Endodermal cell (in vitro differentiated cells): ENCODE measurements at regions not wholly inside any gene's neighbourhood (a gene's known extent, or its start where the extent isn't known, plus 50 kb on each side); places are given as distances from the start of the nearest gene placed in this dataset.
A peak's percentile ranks its signal among the peaks of the same experiment; 100 is the strongest.

Source experiments
- DNase-seq: peaks from one replicate; pipeline ENCODE4 v3.0.0-alpha.2; 2017
- H3K27ac ChIP-seq: 2 replicates; pipeline ENCODE4 v1.5.1; 2013; ENCODE audit warnings: mild to moderate bottlenecking, low read depth, low read length, moderate library complexity
- H3K27me3 ChIP-seq: 2 replicates; pipeline ENCODE4 v1.6.1; 2013; ENCODE audit warnings: mild to moderate bottlenecking, low read length, moderate library complexity; ENCODE audit not compliant: insufficient read depth, control insufficient read depth, poor library complexity, severe bottlenecking
- H3K36me3 ChIP-seq: 2 replicates; pipeline ENCODE4 v1.7.0; 2013; ENCODE audit warnings: mild to moderate bottlenecking, low read length, moderate library complexity; ENCODE audit not compliant: control insufficient read depth, insufficient read depth
- H3K4me1 ChIP-seq: one replicate; pipeline ENCODE4 v1.7.0; 2013; ENCODE audit warnings: low read length; ENCODE audit not compliant: control insufficient read depth, insufficient read depth
- H3K4me3 ChIP-seq: 2 replicates; pipeline ENCODE4 v1.5.1; 2013; ENCODE audit warnings: mild to moderate bottlenecking, low read length, moderate library complexity
- H3K9ac ChIP-seq: 2 replicates; pipeline ENCODE4 v1.6.1; 2013; ENCODE audit warnings: mild to moderate bottlenecking, low read length, moderate library complexity; ENCODE audit not compliant: poor library complexity, severe bottlenecking; ENCODE audit errors: extremely low read depth
- H3K9me3 ChIP-seq: 2 replicates; pipeline ENCODE4 v1.6.1; 2013; ENCODE audit warnings: mild to moderate bottlenecking, low read length, moderate library complexity; ENCODE audit not compliant: control insufficient read depth
- H3K27ac Mint-ChIP-seq: 2 replicates; pipeline ENCODE4 v1.8.0; 2020; ENCODE audit warnings: mixed read lengths
- H3K27me3 Mint-ChIP-seq: 2 replicates; pipeline ENCODE4 v1.8.0; 2021; ENCODE audit warnings: mild to moderate bottlenecking, mixed read lengths; ENCODE audit not compliant: insufficient read depth
- H3K36me3 Mint-ChIP-seq: 2 replicates; pipeline ENCODE4 v1.8.0; 2020; ENCODE audit warnings: low read depth, mixed read lengths
- H3K4me1 Mint-ChIP-seq: 2 replicates; pipeline ENCODE4 v1.8.0; 2020; ENCODE audit warnings: mixed read lengths
- H3K4me3 Mint-ChIP-seq: 2 replicates; pipeline ENCODE4 v1.8.0; 2020; ENCODE audit warnings: mild to moderate bottlenecking, moderate library complexity, mixed read lengths
- H3K9me3 Mint-ChIP-seq: 2 replicates; pipeline ENCODE4 v1.8.0; 2020; ENCODE audit warnings: mild to moderate bottlenecking, mixed read lengths
- CTCF ChIP-seq: fragments of 200-600 bp; sonication (generic); conservative IDR thresholded peaks from 2 replicates; pipeline ENCODE4 v1.5.0; 2021; ENCODE audit warnings: antibody characterized with exemption, mild to moderate bottlenecking
- WGBS, 2 experiments: methylation state at CpG; one replicate each; pipeline versions ENCODE4 v1.1.5 to v1.1.7; 2013; ENCODE audit warnings: missing lambda C conversion rate in 2 of 2, mixed read lengths in 1 of 2; ENCODE audit not compliant: insufficient coverage in 1 of 2, insufficient read length in 1 of 2; 5-methylcytosine and 5-hydroxymethylcytosine counted together

DNA sequence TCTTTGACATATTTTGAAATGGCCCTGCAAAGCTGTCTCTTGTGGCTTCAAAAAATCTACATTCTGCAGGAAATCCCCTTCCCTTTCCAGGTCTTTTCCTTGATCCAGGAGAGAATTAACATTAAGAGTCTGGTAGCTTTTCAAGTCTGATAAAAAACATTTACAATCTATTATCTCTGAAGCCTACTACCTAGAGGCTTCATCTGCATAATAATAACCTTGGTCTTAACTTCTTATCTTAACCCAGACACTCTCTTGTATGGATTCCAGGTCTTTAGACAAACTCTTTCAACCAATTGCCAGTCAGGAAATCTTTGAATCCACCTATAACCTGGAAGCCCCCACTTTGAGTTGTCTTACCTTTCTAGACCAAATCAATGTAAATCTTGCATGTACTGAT is 179.3 kb upstream of the ZC3H15 start:
- Mint-ChIP-seq H3K36me3 (no peaks in the 10 kb centered on the region), H3K9me3 (peaks cover 8% of the 10 kb centered on the region), H3K27me3 (no peaks in the 10 kb centered on the region), H3K4me1 (peaks cover 33% of the 10 kb centered on the region), H3K27ac (no peak overlapping the region), H3K4me3 (no peak overlapping the region)
- H3K4me3 ChIP-seq = no peak overlapping the region
- H3K36me3 ChIP-seq = no peaks in the 10 kb centered on the region
- no peak overlapping the region for H3K27ac ChIP-seq
- no peaks in the 10 kb centered on the region for H3K27me3 ChIP-seq
- H3K9ac ChIP-seq = no peak overlapping the region
- no peak for DNase-seq
- H3K4me1 ChIP-seq = no peaks in the 10 kb centered on the region
- H3K9me3 ChIP-seq = peaks cover 5% of the 10 kb centered on the region
- no peak for TF ChIP-seq CTCF

DNA sequence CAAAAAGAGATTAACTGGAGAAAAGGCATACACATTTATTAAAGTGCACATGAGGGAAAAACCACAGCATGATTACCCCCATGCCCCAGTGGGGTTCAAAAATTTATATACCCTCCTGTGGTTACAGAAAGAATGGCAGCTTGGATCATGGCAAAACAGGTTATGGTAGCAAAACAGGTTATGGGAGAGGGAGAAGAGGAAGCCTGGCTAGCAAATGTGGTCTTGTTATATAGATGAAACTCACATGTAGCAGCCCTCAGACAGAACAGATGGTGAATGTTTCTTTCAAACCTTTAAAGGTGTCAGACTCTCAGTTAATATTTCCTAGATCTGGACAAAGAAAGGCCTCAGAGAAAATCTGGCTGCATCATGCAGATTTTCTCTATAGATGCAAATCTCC is 178.2 kb upstream of the ZC3H15 start:
- no peak overlapping the region for H3K27ac ChIP-seq
- H3K4me3 Mint-ChIP-seq = no peak overlapping the region
- H3K4me1 ChIP-seq = no peaks in the 10 kb centered on the region
- H3K36me3 Mint-ChIP-seq = peaks cover 5% of the 10 kb centered on the region
- no peaks in the 10 kb centered on the region for H3K27me3 Mint-ChIP-seq
- H3K27ac Mint-ChIP-seq = no peak overlapping the region
- peaks cover 16% of the 10 kb centered on the region for H3K9me3 ChIP-seq
- no peaks in the 10 kb centered on the region for H3K27me3 ChIP-seq
- H3K4me1 Mint-ChIP-seq = peaks cover 33% of the 10 kb centered on the region
- no peaks in the 10 kb centered on the region for H3K36me3 ChIP-seq
- peak; percentile 44 for TF ChIP-seq CTCF
- H3K4me3 ChIP-seq = no peak overlapping the region
- DNase-seq = no peak
- H3K9me3 Mint-ChIP-seq = peaks cover 19% of the 10 kb centered on the region
- H3K9ac ChIP-seq = no peak overlapping the region

GRCh38 chr2:186308347-186308746 is 177.7 kb upstream of the ZC3H15 start:
- H3K36me3 Mint-ChIP-seq = peaks cover 5% of the 10 kb centered on the region
- no peaks in the 10 kb centered on the region for H3K27me3 Mint-ChIP-seq
- no peak overlapping the region for H3K27ac ChIP-seq
- no peak overlapping the region for H3K9ac ChIP-seq
- peak overlapping the region; percentile 76 for H3K27ac Mint-ChIP-seq
- H3K4me3 Mint-ChIP-seq = no peak overlapping the region
- H3K9me3 ChIP-seq = peaks cover 18% of the 10 kb centered on the region
- no peak for DNase-seq
- no peaks in the 10 kb centered on the region for H3K27me3 ChIP-seq
- no peaks in the 10 kb centered on the region for H3K36me3 ChIP-seq
- H3K9me3 Mint-ChIP-seq = peaks cover 23% of the 10 kb centered on the region
- H3K4me1 ChIP-seq = no peaks in the 10 kb centered on the region
- peaks cover 33% of the 10 kb centered on the region for H3K4me1 Mint-ChIP-seq
- H3K4me3 ChIP-seq = no peak overlapping the region
- no peak for TF ChIP-seq CTCF
- 48 to 50% methylated on average over 1 of the region's 1 CpG for WGBS, 2 experiments
